Neural cell (in vitro differentiated cells): ENCODE measurements at regions not wholly inside any gene's neighbourhood (a gene's known extent, or its start where the extent isn't known, plus 50 kb on each side); places are given as distances from the start of the nearest gene placed in this dataset.

Experiments
- H2AFZ ChIP-seq: fragments of 200-600, 300-800 bp; sonication (generic), shearing (Covaris generic); 2 replicates; pipeline ENCODE4 v1.6.0; 2014; ENCODE audit warnings: low read depth, mild to moderate bottlenecking, antibody characterized with exemption, low read length, moderate library complexity
- H3F3A ChIP-seq: fragments of 200-600 bp; shearing (Covaris generic); 2 replicates; pipeline ENCODE4 v1.6.1; 2016; ENCODE audit warnings: mild to moderate bottlenecking, moderate library complexity, mixed read lengths, antibody characterized with exemption, low read length; ENCODE audit not compliant: insufficient read depth, poor library complexity, severe bottlenecking
- H3K27ac ChIP-seq: fragments of 200-600, 300-800 bp; sonication (generic), shearing (Covaris generic); 2 replicates; pipeline ENCODE4 v1.5.1; 2014; ENCODE audit warnings: mild to moderate bottlenecking, low read length, moderate library complexity
- H3K27me3 ChIP-seq: fragments of 300-800, 200-600 bp; sonication (generic), shearing (Covaris generic); 2 replicates; pipeline ENCODE4 v1.6.0; 2014; ENCODE audit warnings: mild to moderate bottlenecking, low read depth, low read length, moderate library complexity; ENCODE audit not compliant: insufficient read depth
- H3K36me3 ChIP-seq: fragments of 300-800, 200-600 bp; sonication (generic), shearing (Covaris generic); 2 replicates; pipeline ENCODE4 v1.5.1; 2014; ENCODE audit warnings: mild to moderate bottlenecking, antibody characterized with exemption, low read length, moderate library complexity; ENCODE audit not compliant: insufficient read depth
- H3K4me2 ChIP-seq: fragments of 300-800, 200-600 bp; sonication (generic), shearing (Covaris generic); 2 replicates; pipeline ENCODE4 v1.6.0; 2014; ENCODE audit warnings: mild to moderate bottlenecking, low read length
- H3K4me3 ChIP-seq: fragments of 300-800, 200-600 bp; sonication (generic), shearing (Covaris generic); 2 replicates; pipeline ENCODE4 v1.5.1; 2014; ENCODE audit warnings: mild to moderate bottlenecking, low read length, moderate library complexity
- H3K79me2 ChIP-seq: fragments of 200-600 bp; shearing (Covaris generic); replicated peaks from 2 replicates; pipeline ENCODE4 v1.6.0; 2014; ENCODE audit warnings: mild to moderate bottlenecking, low read length, moderate library complexity; ENCODE audit not compliant: insufficient read depth
- H3K9ac ChIP-seq: fragments of 300-800, 200-600 bp; sonication (generic), shearing (Covaris generic); 2 replicates; pipeline ENCODE4 v1.6.1; 2016; ENCODE audit warnings: mild to moderate bottlenecking, low read length, mixed read lengths
- H3K9me2 ChIP-seq: fragments of 200-600 bp; shearing (Covaris generic); 2 replicates; pipeline ENCODE4 v1.6.1; 2016; ENCODE audit warnings: mild to moderate bottlenecking, low read length, mixed read lengths; ENCODE audit not compliant: insufficient read depth
- H3K9me3 ChIP-seq: fragments of 200-600, 300-800 bp; sonication (generic), shearing (Covaris generic); 2 replicates; pipeline ENCODE4 v1.6.1; 2016; ENCODE audit warnings: mild to moderate bottlenecking, mixed run types, low read length, moderate library complexity, mixed read lengths
- H4K20me1 ChIP-seq: fragments of 200-600 bp; shearing (Covaris generic); 2 replicates; pipeline ENCODE4 v1.6.1; 2016; ENCODE audit warnings: mild to moderate bottlenecking, mixed run types; ENCODE audit not compliant: insufficient read depth
- EP300 ChIP-seq: fragments of 450-650 bp; conservative IDR thresholded peaks from 2 replicates; pipeline ENCODE4 v1.6.1; 2014; ENCODE audit warnings: antibody characterized with exemption, mild to moderate bottlenecking, moderate library complexity; ENCODE audit not compliant: poor library complexity, severe bottlenecking
- EZH2 ChIP-seq: fragments of 200-600, 300-800 bp; shearing (Covaris generic), sonication (generic); IDR thresholded peaks from 2 replicates; pipeline ENCODE4 v1.6.1; 2014; ENCODE audit warnings: antibody characterized with exemption, low read length, borderline replicate concordance, mild to moderate bottlenecking; ENCODE audit not compliant: insufficient read depth, poor library complexity, severe bottlenecking
- MXI1 ChIP-seq: fragments of 450-650 bp; conservative IDR thresholded peaks from 2 replicates; pipeline ENCODE4 v1.6.1; 2014; ENCODE audit warnings: antibody characterized with exemption, mild to moderate bottlenecking; ENCODE audit not compliant: poor library complexity, severe bottlenecking
- POLR2AphosphoS5 ChIP-seq: IDR thresholded peaks from 2 replicates; pipeline ENCODE4 v1.6.1; 2012
- RAD21 ChIP-seq: fragments of 450-650 bp; conservative IDR thresholded peaks from 2 replicates; pipeline ENCODE4 v1.6.1; 2014; ENCODE audit warnings: antibody characterized with exemption, mild to moderate bottlenecking, moderate library complexity
- SMC3 ChIP-seq: fragments of 450-650 bp; conservative IDR thresholded peaks from 2 replicates; pipeline ENCODE4 v1.6.1; 2014; ENCODE audit warnings: antibody characterized with exemption, mild to moderate bottlenecking, moderate library complexity; ENCODE audit not compliant: poor library complexity
- TAF1 ChIP-seq: IDR thresholded peaks from 2 replicates; pipeline ENCODE4 v1.6.1; 2012; ENCODE audit warnings: low read depth
- TF ChIP-seq, protein P1 (sequence below): fragments of 450-650 bp; IDR thresholded peaks from 2 replicates; pipeline ENCODE4 v1.5.1; 2014; ENCODE audit warnings: antibody characterized with exemption, mild to moderate bottlenecking, moderate library complexity; ENCODE audit not compliant: poor library complexity, severe bottlenecking
- TF ChIP-seq, protein P2 (sequence below): IDR thresholded peaks from 2 replicates; pipeline ENCODE4 v1.6.1; 2012; ENCODE audit warnings: borderline replicate concordance

DNA sequence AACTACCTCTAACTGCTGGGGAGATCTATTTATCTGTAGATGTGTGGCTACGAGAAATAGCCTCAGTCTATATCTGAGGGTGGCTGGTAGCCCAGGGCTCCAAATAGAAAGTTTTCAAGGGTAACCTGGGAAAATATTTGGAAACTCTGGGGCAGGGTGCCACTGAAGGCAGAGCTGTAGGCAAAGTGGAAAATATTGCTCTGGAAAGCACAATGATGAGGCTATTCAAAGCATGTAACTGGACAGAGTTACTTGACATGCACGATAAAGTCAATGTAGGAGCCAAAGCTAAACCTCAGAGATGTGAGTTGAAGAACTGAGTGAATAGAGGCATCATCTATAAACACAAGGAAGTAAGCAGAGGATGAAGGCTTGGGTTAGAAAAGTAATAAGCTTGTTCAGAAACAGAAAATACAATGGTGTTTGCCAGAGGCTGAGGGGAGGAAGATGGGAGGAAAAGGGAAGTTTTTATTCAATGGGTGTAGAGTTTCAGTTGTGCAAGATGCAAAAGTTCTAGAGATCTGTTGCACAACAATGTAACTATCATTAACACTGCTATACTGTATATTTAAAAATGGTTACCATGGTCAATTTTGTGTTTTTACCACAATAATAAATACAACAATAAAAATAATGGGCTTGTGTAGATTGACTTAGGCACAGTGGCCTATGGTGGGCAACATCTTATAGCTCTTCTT, 171.6 kb downstream of the MBD2 start:
- H3K9me3 ChIP-seq: no peaks in the 10 kb centered on the region
- no peak overlapping the region for H3K4me2 ChIP-seq
- no peak overlapping the region for H3K9ac ChIP-seq
- H4K20me1 ChIP-seq: no peaks in the 10 kb centered on the region
- H3K27me3 ChIP-seq: no peaks in the 10 kb centered on the region
- no peaks in the 10 kb centered on the region for H3F3A ChIP-seq
- no peaks in the 10 kb centered on the region for H3K9me2 ChIP-seq
- H3K27ac ChIP-seq: no peak overlapping the region
- no peak for TF ChIP-seq RAD21
- TF ChIP-seq, protein P1, sequence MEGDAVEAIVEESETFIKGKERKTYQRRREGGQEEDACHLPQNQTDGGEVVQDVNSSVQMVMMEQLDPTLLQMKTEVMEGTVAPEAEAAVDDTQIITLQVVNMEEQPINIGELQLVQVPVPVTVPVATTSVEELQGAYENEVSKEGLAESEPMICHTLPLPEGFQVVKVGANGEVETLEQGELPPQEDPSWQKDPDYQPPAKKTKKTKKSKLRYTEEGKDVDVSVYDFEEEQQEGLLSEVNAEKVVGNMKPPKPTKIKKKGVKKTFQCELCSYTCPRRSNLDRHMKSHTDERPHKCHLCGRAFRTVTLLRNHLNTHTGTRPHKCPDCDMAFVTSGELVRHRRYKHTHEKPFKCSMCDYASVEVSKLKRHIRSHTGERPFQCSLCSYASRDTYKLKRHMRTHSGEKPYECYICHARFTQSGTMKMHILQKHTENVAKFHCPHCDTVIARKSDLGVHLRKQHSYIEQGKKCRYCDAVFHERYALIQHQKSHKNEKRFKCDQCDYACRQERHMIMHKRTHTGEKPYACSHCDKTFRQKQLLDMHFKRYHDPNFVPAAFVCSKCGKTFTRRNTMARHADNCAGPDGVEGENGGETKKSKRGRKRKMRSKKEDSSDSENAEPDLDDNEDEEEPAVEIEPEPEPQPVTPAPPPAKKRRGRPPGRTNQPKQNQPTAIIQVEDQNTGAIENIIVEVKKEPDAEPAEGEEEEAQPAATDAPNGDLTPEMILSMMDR: no peak
- no peak for TF ChIP-seq MXI1
- TF ChIP-seq EP300: no peak
- TF ChIP-seq SMC3: no peak
- no peak for TF ChIP-seq TAF1
- TF ChIP-seq EZH2: no peak
- TF ChIP-seq POLR2AphosphoS5: no peak
- no peaks in the 10 kb centered on the region for H3K79me2 ChIP-seq
- H3K36me3 ChIP-seq: no peaks in the 10 kb centered on the region
- no peak overlapping the region for H3K4me3 ChIP-seq
- H2AFZ ChIP-seq: no peak overlapping the region

DNA sequence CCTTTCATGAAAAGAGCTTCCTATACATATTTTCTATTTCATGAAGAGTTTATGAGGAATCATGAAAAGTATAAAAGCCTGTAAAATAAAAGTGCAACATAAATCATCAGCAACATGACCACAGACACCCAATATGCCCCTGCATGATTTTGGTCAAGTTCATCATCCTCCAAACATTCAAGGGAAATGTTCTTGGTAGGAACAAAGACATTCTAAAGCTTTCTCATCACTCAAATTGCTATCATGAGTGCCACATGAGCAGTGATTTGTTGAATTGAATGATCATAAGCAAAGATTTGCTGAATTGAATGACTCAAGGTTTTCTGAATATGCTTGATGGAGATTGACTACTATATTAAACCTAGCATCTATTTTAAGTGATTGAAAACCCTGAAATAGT, 172.2 kb downstream of the MBD2 start:
- Histone ChIP-seq H3K4me2 (no peak overlapping the region), H3K9me3 (no peaks in the 10 kb centered on the region), H3K27ac (no peak overlapping the region), H2AFZ (no peak overlapping the region), H3K4me3 (no peak overlapping the region), H3K79me2 (no peaks in the 10 kb centered on the region), H3K9ac (no peak overlapping the region), H4K20me1 (no peaks in the 10 kb centered on the region), H3K9me2 (no peaks in the 10 kb centered on the region), H3K27me3 (no peaks in the 10 kb centered on the region), H3K36me3 (no peaks in the 10 kb centered on the region), H3F3A (no peaks in the 10 kb centered on the region)
- TF ChIP-seq EP300 (peak; percentile 44), POLR2AphosphoS5 (no peak)

DNA sequence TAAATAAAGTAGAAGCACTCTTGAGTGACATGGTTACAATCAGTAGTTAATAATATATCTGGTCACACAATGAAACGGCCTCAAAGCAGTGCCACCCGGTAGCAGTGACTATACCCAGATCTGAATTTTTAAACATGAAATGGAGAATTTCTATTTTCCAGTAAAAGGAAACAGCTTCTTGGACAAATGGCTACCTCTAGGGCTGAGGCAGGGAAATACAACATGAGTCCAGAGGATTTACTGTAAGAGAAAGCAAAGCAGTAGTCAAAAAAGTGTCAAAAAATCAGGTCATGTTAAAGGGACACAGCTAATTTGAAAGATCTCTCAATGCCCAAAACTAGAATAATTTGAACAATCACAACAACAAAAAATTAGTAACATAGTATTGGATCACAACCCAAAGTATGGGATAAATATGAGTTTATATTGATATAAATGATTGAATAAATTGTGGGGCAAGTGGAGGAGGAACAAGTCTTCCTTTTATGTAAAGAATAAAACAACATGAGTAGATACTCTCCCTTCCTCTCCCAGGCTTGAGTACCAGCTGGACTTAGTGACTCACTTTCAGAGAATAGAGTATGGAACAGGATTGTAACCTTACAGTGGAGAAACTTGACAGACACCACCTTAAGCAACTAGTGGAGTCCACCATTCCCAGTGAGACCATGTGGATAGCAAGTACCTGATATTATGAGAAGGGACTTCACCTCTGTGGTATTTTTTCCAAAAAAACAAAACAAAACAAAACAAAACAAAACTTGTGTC, 180.8 kb downstream of the MBD2 start:
- no peak for TF ChIP-seq TAF1
- no peak for TF ChIP-seq MXI1
- TF ChIP-seq, protein P2, sequence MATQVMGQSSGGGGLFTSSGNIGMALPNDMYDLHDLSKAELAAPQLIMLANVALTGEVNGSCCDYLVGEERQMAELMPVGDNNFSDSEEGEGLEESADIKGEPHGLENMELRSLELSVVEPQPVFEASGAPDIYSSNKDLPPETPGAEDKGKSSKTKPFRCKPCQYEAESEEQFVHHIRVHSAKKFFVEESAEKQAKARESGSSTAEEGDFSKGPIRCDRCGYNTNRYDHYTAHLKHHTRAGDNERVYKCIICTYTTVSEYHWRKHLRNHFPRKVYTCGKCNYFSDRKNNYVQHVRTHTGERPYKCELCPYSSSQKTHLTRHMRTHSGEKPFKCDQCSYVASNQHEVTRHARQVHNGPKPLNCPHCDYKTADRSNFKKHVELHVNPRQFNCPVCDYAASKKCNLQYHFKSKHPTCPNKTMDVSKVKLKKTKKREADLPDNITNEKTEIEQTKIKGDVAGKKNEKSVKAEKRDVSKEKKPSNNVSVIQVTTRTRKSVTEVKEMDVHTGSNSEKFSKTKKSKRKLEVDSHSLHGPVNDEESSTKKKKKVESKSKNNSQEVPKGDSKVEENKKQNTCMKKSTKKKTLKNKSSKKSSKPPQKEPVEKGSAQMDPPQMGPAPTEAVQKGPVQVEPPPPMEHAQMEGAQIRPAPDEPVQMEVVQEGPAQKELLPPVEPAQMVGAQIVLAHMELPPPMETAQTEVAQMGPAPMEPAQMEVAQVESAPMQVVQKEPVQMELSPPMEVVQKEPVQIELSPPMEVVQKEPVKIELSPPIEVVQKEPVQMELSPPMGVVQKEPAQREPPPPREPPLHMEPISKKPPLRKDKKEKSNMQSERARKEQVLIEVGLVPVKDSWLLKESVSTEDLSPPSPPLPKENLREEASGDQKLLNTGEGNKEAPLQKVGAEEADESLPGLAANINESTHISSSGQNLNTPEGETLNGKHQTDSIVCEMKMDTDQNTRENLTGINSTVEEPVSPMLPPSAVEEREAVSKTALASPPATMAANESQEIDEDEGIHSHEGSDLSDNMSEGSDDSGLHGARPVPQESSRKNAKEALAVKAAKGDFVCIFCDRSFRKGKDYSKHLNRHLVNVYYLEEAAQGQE: no peak
- no peak for TF ChIP-seq EP300
- TF ChIP-seq, protein P1: no peak
- no peak for TF ChIP-seq EZH2
- no peak for TF ChIP-seq SMC3
- TF ChIP-seq RAD21: no peak
- TF ChIP-seq POLR2AphosphoS5: no peak
- H3K9ac ChIP-seq: no peak overlapping the region
- no peaks in the 10 kb centered on the region for H3K79me2 ChIP-seq
- no peaks in the 10 kb centered on the region for H3K36me3 ChIP-seq
- no peak overlapping the region for H3K4me2 ChIP-seq
- no peaks in the 10 kb centered on the region for H3K9me2 ChIP-seq
- H3K4me3 ChIP-seq: no peak overlapping the region
- no peak overlapping the region for H2AFZ ChIP-seq
- H3K27me3 ChIP-seq: no peaks in the 10 kb centered on the region
- H3K27ac ChIP-seq: no peak overlapping the region
- H3K9me3 ChIP-seq: no peaks in the 10 kb centered on the region
- H4K20me1 ChIP-seq: no peaks in the 10 kb centered on the region
- H3F3A ChIP-seq: no peaks in the 10 kb centered on the region
